H1 (cell line): ENCODE measurements at regions not wholly inside any gene's neighbourhood (a gene's known extent, or its start where the extent isn't known, plus 50 kb on each side); places are given as distances from the start of the nearest gene placed in this dataset.

Experiments
- EZH2 ChIP-seq: fragments of 200-600 bp; sonication (generic); IDR thresholded peaks from 2 replicates; pipeline ENCODE4 v1.7.1; 2012; ENCODE audit warnings: low read depth, mild to moderate bottlenecking, moderate library complexity, low read length, inconsistent platforms; ENCODE audit not compliant: severe bottlenecking
- JUN ChIP-seq: IDR thresholded peaks from 2 replicates; pipeline ENCODE4 v1.6.1; 2011; ENCODE audit warnings: low read depth, mild to moderate bottlenecking, improper control_type of control experiment, low read length
- RAD21 ChIP-seq, 2 experiments: IDR thresholded peaks in 1 of 2; conservative IDR thresholded peaks in 1 of 2; 2 replicates each; pipeline ENCODE4 v1.6.1; 2011; ENCODE audit warnings: low read depth in 2 of 2, low read length in 2 of 2, improper control_type of control experiment in 1 of 2, inconsistent platforms in 1 of 2, mild to moderate bottlenecking in 1 of 2, moderate library complexity in 1 of 2
- RNF2 ChIP-seq: fragments of 200-900, 300-1000 bp; sonication (generic); IDR thresholded peaks from 2 replicates; pipeline ENCODE4 v1.7.1; 2016; ENCODE audit warnings: borderline replicate concordance, low read depth, mild to moderate bottlenecking, antibody characterized with exemption, low read length; ENCODE audit not compliant: poor library complexity, severe bottlenecking; ENCODE audit errors: missing control alignments
- SP1 ChIP-seq: IDR thresholded peaks from 2 replicates; pipeline ENCODE4 v1.6.1; 2011; ENCODE audit warnings: low read depth, low read length

DNA sequence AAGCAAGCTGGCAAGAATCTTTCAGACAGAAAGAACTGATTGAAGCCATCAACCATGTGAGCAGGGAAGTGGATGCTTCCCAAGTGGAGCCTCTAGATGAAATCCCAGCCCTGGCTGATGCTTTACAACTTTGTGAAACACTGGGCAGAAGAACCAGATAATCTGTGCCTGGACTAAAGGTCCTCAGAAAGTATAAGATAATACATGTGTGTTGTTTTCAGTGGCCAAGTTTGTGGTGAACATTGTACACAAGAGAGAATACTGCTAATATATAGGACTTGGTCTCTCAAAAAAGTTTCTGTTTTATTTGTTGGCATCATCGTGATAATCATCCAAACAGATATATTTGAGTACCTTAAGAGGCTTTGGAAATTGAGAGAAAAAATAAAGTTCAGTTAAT lies 1367.8 kb upstream of the IGFBP7 start (continued):
- TF ChIP-seq JUN: no peak
- TF ChIP-seq RAD21 (IDR thresholded peaks at IDR 0.05 in 1 of 2, conservative IDR thresholded peaks at IDR 0.05 in 1 of 2; ENCODE audit: low read depth in 2 of 2, low read length in 2 of 2): no peak
- TF ChIP-seq RNF2: no peak
- no peak for TF ChIP-seq EZH2
- TF ChIP-seq SP1: no peak
